ENCODE measurements at regions not wholly inside any gene's neighbourhood (a gene's known extent, or its start where the extent isn't known, plus 50 kb on each side); places are given as distances from the start of the nearest gene placed in this dataset.
A peak's percentile ranks its signal among the peaks of the same experiment; 100 is the strongest.
"Not testable (repeated sequence)": the region's sequence is repeated elsewhere in the genome, so short reads cannot be mapped to it uniquely, and the experiment has no call there.

GRCh38 chr1:200290010-200290685, 119.7 kb downstream of the ZNF281 start:
- Mint-ChIP-seq H3K4me1 (no peaks in the 10 kb centered on the region), H3K4me3 (no peak overlapping the region), H3K27me3 (ENCODE audit: low read depth in 3 of 3) (peaks cover 0 to 2% (median 2%) of the 10 kb centered on the region in 3 donors), H3K9me3 (no peaks in the 10 kb centered on the region), H3K27ac (no peak overlapping the region), H3K36me3 (no peaks in the 10 kb centered on the region)
- no peak for DNase-seq

- Mint-ChIP-seq H3K9me3 (no peaks in the 10 kb centered on the region), H3K27ac (no peak overlapping the region), H3K4me1 (no peaks in the 10 kb centered on the region), H3K4me3 (no peak overlapping the region), H3K36me3 (no peaks in the 10 kb centered on the region), H3K27me3 (ENCODE audit: low read depth in 3 of 3) (peaks cover 0 to 2% (median 2%) of the 10 kb centered on the region in 3 donors)
- no peak for DNase-seq
Observed at GRCh38 chr1:200288226-200288625, 121.6 kb downstream of the ZNF281 start.

- not testable (repeated sequence) for H3K36me3 Mint-ChIP-seq; H3K4me3 Mint-ChIP-seq; DNase-seq; H3K9me3 Mint-ChIP-seq; H3K27ac Mint-ChIP-seq; H3K4me1 Mint-ChIP-seq; H3K27me3 Mint-ChIP-seq (ENCODE audit: low read depth in 3 of 3)
Observed at GRCh38 chr1:200284236-200284635, 125.6 kb downstream of the ZNF281 start.

GRCh38 chr1:200282497-200283122, 127.2 kb downstream of the ZNF281 start:
- DNase-seq = no peak
- no peak overlapping the region for H3K4me3 Mint-ChIP-seq
- H3K36me3 Mint-ChIP-seq = no peaks in the 10 kb centered on the region
- no peak overlapping the region for H3K27ac Mint-ChIP-seq
- H3K27me3 Mint-ChIP-seq (ENCODE audit: low read depth in 3 of 3) = peaks cover 2 to 3% (median 2%) of the 10 kb centered on the region in 3 donors
- H3K4me1 Mint-ChIP-seq = no peaks in the 10 kb centered on the region
- H3K9me3 Mint-ChIP-seq = no peaks in the 10 kb centered on the region

GRCh38 chr1:200281201-200281835, 128.5 kb downstream of the ZNF281 start:
- no peaks in the 10 kb centered on the region for H3K9me3 Mint-ChIP-seq
- H3K4me1 Mint-ChIP-seq = no peaks in the 10 kb centered on the region
- no peak overlapping the region for H3K4me3 Mint-ChIP-seq
- DNase-seq = no peak
- no peaks in the 10 kb centered on the region for H3K36me3 Mint-ChIP-seq
- no peak overlapping the region for H3K27ac Mint-ChIP-seq
- H3K27me3 Mint-ChIP-seq (ENCODE audit: low read depth in 3 of 3) = peaks cover 0 to 5% (median 2%) of the 10 kb centered on the region in 3 donors

GRCh38 chr1:200279810-200280411, 129.9 kb downstream of the ZNF281 start:
- no peaks in the 10 kb centered on the region for H3K9me3 Mint-ChIP-seq
- H3K27me3 Mint-ChIP-seq (ENCODE audit: low read depth in 3 of 3) = peaks cover 2 to 6% (median 3%) of the 10 kb centered on the region in 3 donors
- DNase-seq = peak in 2 of 3 donors; percentile 6 to 26
- H3K27ac Mint-ChIP-seq = no peak overlapping the region
- no peaks in the 10 kb centered on the region for H3K4me1 Mint-ChIP-seq
- no peaks in the 10 kb centered on the region for H3K36me3 Mint-ChIP-seq
- H3K4me3 Mint-ChIP-seq = no peak overlapping the region

GRCh38 chr1:200275816-200276453, 133.9 kb downstream of the ZNF281 start:
- no peaks in the 10 kb centered on the region for H3K4me1 Mint-ChIP-seq

GRCh38 chr1:200275415-200275814, 134.4 kb downstream of the ZNF281 start:
- Mint-ChIP-seq H3K27me3 (ENCODE audit: low read depth in 3 of 3) (peaks cover 3 to 6% (median 3%) of the 10 kb centered on the region in 3 donors), H3K36me3 (no peaks in the 10 kb centered on the region), H3K4me1 (no peaks in the 10 kb centered on the region), H3K4me3 (no peak overlapping the region), H3K9me3 (no peaks in the 10 kb centered on the region), H3K27ac (no peak overlapping the region)
- DNase-seq = no peak

More at GRCh38 chr1:200275816-200276453, 133.9 kb downstream of the ZNF281 start:
- H3K4me3 Mint-ChIP-seq = no peak overlapping the region
- no peaks in the 10 kb centered on the region for H3K36me3 Mint-ChIP-seq
- no peaks in the 10 kb centered on the region for H3K9me3 Mint-ChIP-seq
- H3K27me3 Mint-ChIP-seq (ENCODE audit: low read depth in 3 of 3) = peaks cover 3 to 6% (median 3%) of the 10 kb centered on the region in 3 donors
- DNase-seq = no peak
- H3K27ac Mint-ChIP-seq = no peak overlapping the region

- H3K27me3 Mint-ChIP-seq (ENCODE audit: low read depth in 3 of 3) = peaks cover 2 to 3% (median 3%) of the 10 kb centered on the region in 3 donors
- H3K4me1 Mint-ChIP-seq = no peaks in the 10 kb centered on the region
- H3K36me3 Mint-ChIP-seq = no peaks in the 10 kb centered on the region
- H3K27ac Mint-ChIP-seq = no peak overlapping the region
- no peak overlapping the region for H3K4me3 Mint-ChIP-seq
- no peak for DNase-seq
- no peaks in the 10 kb centered on the region for H3K9me3 Mint-ChIP-seq
Observed at GRCh38 chr1:200274116-200274515, 135.7 kb downstream of the ZNF281 start.

GRCh38 chr1:200272481-200273068, 137.3 kb downstream of the ZNF281 start:
- Mint-ChIP-seq H3K27ac (no peak overlapping the region), H3K4me1 (no peaks in the 10 kb centered on the region), H3K27me3 (ENCODE audit: low read depth in 3 of 3) (peaks cover 3 to 5% (median 3%) of the 10 kb centered on the region in 3 donors), H3K36me3 (no peaks in the 10 kb centered on the region), H3K9me3 (no peaks in the 10 kb centered on the region), H3K4me3 (no peak overlapping the region)
- DNase-seq = no peak

GRCh38 chr1:200269256-200269655, 140.6 kb downstream of the ZNF281 start:
- Mint-ChIP-seq H3K36me3 (no peaks in the 10 kb centered on the region), H3K27me3 (ENCODE audit: low read depth in 3 of 3) (peaks cover 0 to 5% (median 0%) of the 10 kb centered on the region in 3 donors), H3K4me3 (no peak overlapping the region), H3K27ac (no peak overlapping the region), H3K4me1 (no peaks in the 10 kb centered on the region), H3K9me3 (no peaks in the 10 kb centered on the region)
- no peak for DNase-seq

- Mint-ChIP-seq H3K9me3 (no peaks in the 10 kb centered on the region), H3K4me1 (no peaks in the 10 kb centered on the region), H3K27ac (no peak overlapping the region), H3K36me3 (no peaks in the 10 kb centered on the region), H3K4me3 (no peak overlapping the region), H3K27me3 (ENCODE audit: low read depth in 3 of 3) (peaks cover 0 to 4% (median 3%) of the 10 kb centered on the region in 3 donors)
- no peak for DNase-seq
Observed at GRCh38 chr1:200267937-200268336, 141.9 kb downstream of the ZNF281 start.

- Mint-ChIP-seq H3K27me3 (ENCODE audit: low read depth in 3 of 3) (peaks cover 0 to 4% (median 3%) of the 10 kb centered on the region in 3 donors), H3K4me3 (no peak overlapping the region), H3K36me3 (no peaks in the 10 kb centered on the region), H3K27ac (no peak overlapping the region), H3K9me3 (no peaks in the 10 kb centered on the region), H3K4me1 (no peaks in the 10 kb centered on the region)
- no peak for DNase-seq
Observed at GRCh38 chr1:200267458-200267857, 142.4 kb downstream of the ZNF281 start.

All from immature natural killer cell (primary cell).